ENCODE measurements at regions not wholly inside any gene's neighbourhood (a gene's known extent, or its start where the extent isn't known, plus 50 kb on each side); places are given as distances from the start of the nearest gene placed in this dataset.
A peak's percentile ranks its signal among the peaks of the same experiment; 100 is the strongest.
"Not testable (repeated sequence)": the region's sequence is repeated elsewhere in the genome, so short reads cannot be mapped to it uniquely, and the experiment has no call there.

DNA sequence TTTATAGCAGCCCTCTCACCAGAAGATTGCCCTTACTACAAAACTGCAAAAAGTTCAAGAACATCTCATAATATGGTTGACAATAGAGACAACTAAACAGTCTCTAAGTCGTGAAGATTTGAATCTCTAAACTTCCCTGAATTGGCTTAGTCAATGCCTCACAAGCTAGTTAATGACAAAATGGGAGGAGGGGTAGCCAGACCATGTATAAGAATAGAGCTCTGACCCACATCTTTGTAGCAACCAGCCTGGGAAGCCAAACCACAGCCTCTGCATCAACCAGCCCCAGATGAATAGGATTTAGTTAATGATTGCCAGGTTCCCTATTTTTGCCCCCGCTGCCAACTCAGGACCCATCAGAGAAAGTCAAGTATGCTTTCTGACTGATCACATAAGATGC lies 1265.9 kb upstream of the PCDH10 start:
- H3K4me1 Mint-ChIP-seq; H3K27ac Mint-ChIP-seq; DNase-seq; H3K36me3 Mint-ChIP-seq; H3K4me3 Mint-ChIP-seq; H3K27me3 Mint-ChIP-seq (ENCODE audit: low read depth in 3 of 3): not testable (repeated sequence)
- peaks cover 2 to 16% (median 11%) of the 10 kb centered on the region in 6 donors for H3K9me3 Mint-ChIP-seq

GRCh38 chr4:131925662-131926061 lies 1223.4 kb upstream of the PCDH10 start:
- not testable (repeated sequence) for H3K27me3 Mint-ChIP-seq (ENCODE audit: low read depth in 3 of 3); H3K36me3 Mint-ChIP-seq; H3K9me3 Mint-ChIP-seq; H3K27ac Mint-ChIP-seq; DNase-seq; H3K4me3 Mint-ChIP-seq; H3K4me1 Mint-ChIP-seq

- not testable (repeated sequence) for H3K27me3 Mint-ChIP-seq (ENCODE audit: low read depth in 3 of 3); H3K4me3 Mint-ChIP-seq; DNase-seq; H3K27ac Mint-ChIP-seq; H3K4me1 Mint-ChIP-seq; H3K36me3 Mint-ChIP-seq
- peaks cover 3 to 15% (median 7%) of the 10 kb centered on the region in 6 donors for H3K9me3 Mint-ChIP-seq
Observed at GRCh38 chr4:131967646-131968045, 1181.4 kb upstream of the PCDH10 start.

- peaks cover 11 to 37% (median 26%) of the 10 kb centered on the region in 6 donors for H3K9me3 Mint-ChIP-seq
- peaks cover 2 to 3% (median 3%) of the 10 kb centered on the region in 3 donors for H3K27me3 Mint-ChIP-seq (ENCODE audit: low read depth in 3 of 3)
- H3K4me1 Mint-ChIP-seq: peaks cover 0 to 1% of the 10 kb centered on the region in 2 donors
- H3K27ac Mint-ChIP-seq: no peak overlapping the region
- peak overlapping the region in 3 of 5 donors; percentile 2 to 64 (median 47) for H3K4me3 Mint-ChIP-seq
- DNase-seq: no peak
- peaks cover 0 to 7% (median 6%) of the 10 kb centered on the region in 3 donors for H3K36me3 Mint-ChIP-seq
Observed at GRCh38 chr4:131974730-131975129, 1174.4 kb upstream of the PCDH10 start.

- H3K27ac Mint-ChIP-seq; H3K27me3 Mint-ChIP-seq (ENCODE audit: low read depth in 3 of 3); H3K4me1 Mint-ChIP-seq; DNase-seq; H3K36me3 Mint-ChIP-seq: not testable (repeated sequence)
- Mint-ChIP-seq H3K4me3 (peak overlapping the region; percentile 2 to 73 (median 47)), H3K9me3 (peaks cover 11 to 39% (median 27%) of the 10 kb centered on the region in 6 donors)
Observed at GRCh38 chr4:131975276-131976132, 1173.6 kb upstream of the PCDH10 start.

DNA sequence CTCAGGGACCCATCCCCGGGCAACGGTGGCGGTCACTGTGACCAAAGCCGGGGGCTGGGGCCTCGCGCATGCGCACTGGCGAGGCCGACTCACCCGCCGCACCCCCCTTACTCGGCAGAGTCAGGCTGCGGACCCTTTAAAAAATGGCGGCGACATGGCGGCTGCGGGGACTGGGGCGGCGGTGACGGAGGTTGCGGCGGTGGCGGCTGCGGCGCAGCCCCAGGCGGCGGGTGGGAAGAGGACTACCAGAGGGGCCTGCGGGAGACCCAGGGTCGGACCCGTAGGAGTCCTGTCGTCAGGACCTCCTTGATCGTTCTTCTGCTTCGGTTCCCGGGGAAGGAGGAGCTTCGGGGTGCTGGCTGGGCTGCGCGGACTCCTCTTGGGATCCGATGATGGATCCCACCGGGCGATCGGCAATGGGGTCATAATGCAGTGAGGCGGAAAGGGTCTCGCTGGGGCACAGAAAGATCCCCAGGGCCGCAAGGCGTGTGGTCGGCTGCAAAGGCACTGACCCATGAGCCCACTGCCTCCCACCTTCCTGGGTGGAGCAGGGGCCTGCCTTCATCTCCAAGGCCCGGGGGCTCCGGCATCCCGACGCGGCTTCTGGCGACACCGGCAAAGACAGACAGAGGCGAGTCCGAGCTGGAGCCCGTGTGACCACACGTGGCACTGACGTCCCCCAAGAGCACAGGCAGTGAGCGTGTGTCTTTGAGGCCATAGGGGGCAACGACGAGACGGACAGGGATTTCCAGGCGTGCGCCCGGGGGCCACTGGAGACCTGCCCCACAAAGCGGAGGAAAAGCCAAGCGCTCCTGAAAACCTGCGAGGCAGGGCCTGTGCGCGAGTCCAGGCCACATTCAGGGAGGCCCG lies 1172.7 kb upstream of the PCDH10 start:
- H3K27me3 Mint-ChIP-seq (ENCODE audit: low read depth in 3 of 3); DNase-seq; H3K36me3 Mint-ChIP-seq; H3K27ac Mint-ChIP-seq; H3K4me1 Mint-ChIP-seq: not testable (repeated sequence)
- peak overlapping the region in 2 of 5 donors; percentile 40 to 45 for H3K4me3 Mint-ChIP-seq
- H3K9me3 Mint-ChIP-seq: peaks cover 11 to 39% (median 30%) of the 10 kb centered on the region in 6 donors

GRCh38 chr4:131978120-131978519 lies 1171.0 kb upstream of the PCDH10 start:
- no peak overlapping the region for H3K27ac Mint-ChIP-seq
- H3K4me3 Mint-ChIP-seq: no peak overlapping the region
- no peak for DNase-seq
- peaks cover 11 to 44% (median 37%) of the 10 kb centered on the region in 6 donors for H3K9me3 Mint-ChIP-seq
- H3K36me3 Mint-ChIP-seq: peaks cover 0 to 7% (median 6%) of the 10 kb centered on the region in 3 donors
- peaks cover 0 to 1% of the 10 kb centered on the region in 2 donors for H3K4me1 Mint-ChIP-seq
- H3K27me3 Mint-ChIP-seq (ENCODE audit: low read depth in 3 of 3): peaks cover 2 to 3% (median 3%) of the 10 kb centered on the region in 3 donors

DNA sequence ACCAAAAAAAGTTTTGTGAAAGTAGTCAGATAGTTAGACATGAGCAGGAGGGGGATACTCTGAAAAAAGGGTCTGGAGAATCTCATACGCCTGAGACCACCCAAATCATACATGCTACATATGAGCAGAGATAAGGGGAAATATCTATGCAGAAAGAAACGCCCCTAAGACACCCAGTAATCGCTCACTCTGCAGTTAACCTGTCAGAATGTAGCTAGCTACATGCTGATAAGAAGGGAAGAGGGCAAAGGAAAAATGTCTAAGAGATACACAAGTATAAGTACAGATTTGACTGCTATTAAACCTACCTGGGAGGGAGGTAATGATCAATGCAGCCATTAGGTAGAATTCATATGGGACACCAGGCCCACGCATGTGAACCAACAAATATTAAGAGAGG lies 1159.5 kb upstream of the PCDH10 start:
- H3K4me1 Mint-ChIP-seq: no peaks in the 10 kb centered on the region
- H3K9me3 Mint-ChIP-seq: peaks cover 5 to 49% (median 16%) of the 10 kb centered on the region in 6 donors
- no peak overlapping the region for H3K4me3 Mint-ChIP-seq
- no peaks in the 10 kb centered on the region for H3K36me3 Mint-ChIP-seq
- H3K27me3 Mint-ChIP-seq (ENCODE audit: low read depth in 3 of 3): peaks cover 0 to 1% (median 0%) of the 10 kb centered on the region in 3 donors
- no peak overlapping the region for H3K27ac Mint-ChIP-seq
- no peak for DNase-seq

GRCh38 chr4:132001542-132001941 lies 1147.6 kb upstream of the PCDH10 start:
- H3K36me3 Mint-ChIP-seq: no peaks in the 10 kb centered on the region
- H3K9me3 Mint-ChIP-seq: peaks cover 4 to 24% (median 9%) of the 10 kb centered on the region in 6 donors
- H3K27me3 Mint-ChIP-seq (ENCODE audit: low read depth in 3 of 3): no peaks in the 10 kb centered on the region
- no peaks in the 10 kb centered on the region for H3K4me1 Mint-ChIP-seq
- no peak overlapping the region for H3K27ac Mint-ChIP-seq
- H3K4me3 Mint-ChIP-seq: no peak overlapping the region
- DNase-seq: no peak

DNA sequence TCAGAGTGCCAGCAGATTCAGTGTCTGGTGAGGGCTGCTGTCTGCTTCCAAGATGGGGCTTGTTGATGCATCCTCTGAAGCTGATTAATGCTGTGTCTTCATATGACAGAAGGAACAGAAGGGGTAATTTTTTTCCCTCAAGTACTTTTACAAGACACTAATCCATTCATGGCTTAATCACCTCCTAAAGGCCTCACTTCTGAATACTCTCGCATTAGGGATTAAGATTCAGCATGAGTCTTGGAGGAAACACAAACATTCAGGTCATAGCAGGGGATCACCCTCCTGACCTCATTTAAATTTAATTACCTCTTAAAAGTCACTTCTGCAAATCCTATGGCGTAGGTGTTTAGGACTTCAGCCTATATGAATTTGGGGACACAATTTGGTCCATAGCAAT lies 1145.5 kb upstream of the PCDH10 start:
- Mint-ChIP-seq H3K36me3 (no peaks in the 10 kb centered on the region), H3K27me3 (ENCODE audit: low read depth in 3 of 3) (no peaks in the 10 kb centered on the region), H3K27ac (no peak overlapping the region), H3K9me3 (peaks cover 4 to 27% (median 12%) of the 10 kb centered on the region in 6 donors), H3K4me1 (no peaks in the 10 kb centered on the region), H3K4me3 (no peak overlapping the region)
- no peak for DNase-seq

DNA sequence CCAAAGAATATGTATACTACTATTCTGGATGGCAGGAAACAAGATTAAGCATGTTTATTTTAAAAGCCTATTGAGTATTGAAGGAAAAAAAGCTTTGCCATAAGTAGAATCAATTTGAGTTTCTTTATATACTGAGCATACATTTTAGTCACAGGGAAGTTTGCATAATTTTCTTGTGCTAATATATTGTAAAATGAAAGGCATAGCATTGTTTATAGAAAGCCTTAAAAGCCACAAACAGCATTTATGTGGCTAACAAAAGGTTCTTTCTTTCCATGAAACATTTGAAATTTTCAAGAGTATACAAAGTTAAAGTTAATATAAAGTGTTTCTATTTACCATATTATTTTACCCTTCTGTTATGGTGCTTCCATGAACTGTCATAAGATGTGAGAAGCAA lies 1133.8 kb upstream of the PCDH10 start:
- H3K36me3 Mint-ChIP-seq: no peaks in the 10 kb centered on the region
- peaks cover 7 to 29% (median 19%) of the 10 kb centered on the region in 6 donors for H3K9me3 Mint-ChIP-seq
- H3K4me3 Mint-ChIP-seq: no peak overlapping the region
- H3K27me3 Mint-ChIP-seq (ENCODE audit: low read depth in 3 of 3): peaks cover 0 to 2% (median 0%) of the 10 kb centered on the region in 3 donors
- no peaks in the 10 kb centered on the region for H3K4me1 Mint-ChIP-seq
- H3K27ac Mint-ChIP-seq: no peak overlapping the region
- DNase-seq: no peak

DNA sequence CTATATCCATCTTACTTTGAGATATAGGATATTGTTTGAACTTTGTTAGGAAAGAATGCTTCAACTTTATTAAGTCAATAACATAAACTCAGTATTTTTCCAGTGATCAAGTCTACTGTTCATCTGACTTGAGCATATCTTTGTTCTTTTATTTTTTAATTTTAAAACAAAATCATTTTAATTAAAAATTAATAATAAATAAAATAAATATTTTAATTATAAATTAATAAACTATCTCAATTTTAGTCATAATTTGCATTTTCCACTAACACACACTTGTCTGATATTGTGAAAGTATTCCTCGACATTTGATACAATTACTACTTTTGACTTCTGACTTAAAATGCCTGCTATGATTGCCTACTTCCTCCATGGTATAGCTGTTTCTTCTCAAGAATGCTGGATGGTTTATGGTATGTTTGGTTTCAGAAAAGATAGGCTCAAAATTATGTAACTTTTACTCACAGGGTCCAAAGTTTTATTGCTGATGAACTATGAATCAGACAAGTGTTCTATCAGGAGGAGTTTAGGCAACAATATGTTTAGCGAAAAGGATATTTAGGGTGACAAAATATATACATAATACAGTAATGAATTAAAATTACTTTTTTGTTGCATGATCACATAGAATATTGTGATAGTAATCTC lies 1132.3 kb upstream of the PCDH10 start:
- no peak for DNase-seq
- Mint-ChIP-seq H3K4me3 (no peak overlapping the region), H3K9me3 (peaks cover 7 to 23% (median 17%) of the 10 kb centered on the region in 6 donors), H3K36me3 (no peaks in the 10 kb centered on the region), H3K4me1 (no peaks in the 10 kb centered on the region), H3K27ac (no peak overlapping the region), H3K27me3 (ENCODE audit: low read depth in 3 of 3) (peaks cover 0 to 2% (median 0%) of the 10 kb centered on the region in 3 donors)

DNA sequence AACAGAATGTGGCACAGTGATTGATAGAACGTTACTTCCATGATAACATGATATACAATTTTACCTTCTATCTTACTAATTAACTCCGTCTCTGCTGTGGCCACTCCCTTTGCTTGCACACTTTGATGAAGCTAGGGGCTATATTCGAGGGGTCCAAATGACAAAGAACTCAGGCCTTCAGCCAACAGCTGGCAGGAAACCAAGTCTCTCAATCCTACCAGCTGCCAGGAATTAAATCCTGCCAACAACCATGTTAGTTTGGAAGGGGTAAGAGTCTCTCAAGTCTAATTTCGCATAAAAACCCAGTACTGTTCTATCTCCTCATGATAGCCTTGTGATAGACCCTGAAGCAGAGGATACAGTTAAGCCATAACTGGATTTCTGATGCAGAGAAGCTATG lies 1122.9 kb upstream of the PCDH10 start:
- H3K27ac Mint-ChIP-seq: no peak overlapping the region
- DNase-seq: no peak
- H3K27me3 Mint-ChIP-seq (ENCODE audit: low read depth in 3 of 3): peaks cover 0 to 2% (median 0%) of the 10 kb centered on the region in 3 donors
- no peaks in the 10 kb centered on the region for H3K36me3 Mint-ChIP-seq
- H3K9me3 Mint-ChIP-seq: peaks cover 2 to 23% (median 8%) of the 10 kb centered on the region in 6 donors
- H3K4me3 Mint-ChIP-seq: no peak overlapping the region
- H3K4me1 Mint-ChIP-seq: no peaks in the 10 kb centered on the region

Measured in immature natural killer cell (primary cell).